ENCODE measurements at regions not wholly inside any gene's neighbourhood (a gene's known extent, or its start where the extent isn't known, plus 50 kb on each side); places are given as distances from the start of the nearest gene placed in this dataset.
"Not testable (repeated sequence)": the region's sequence is repeated elsewhere in the genome, so short reads cannot be mapped to it uniquely, and the experiment has no call there.

DNA sequence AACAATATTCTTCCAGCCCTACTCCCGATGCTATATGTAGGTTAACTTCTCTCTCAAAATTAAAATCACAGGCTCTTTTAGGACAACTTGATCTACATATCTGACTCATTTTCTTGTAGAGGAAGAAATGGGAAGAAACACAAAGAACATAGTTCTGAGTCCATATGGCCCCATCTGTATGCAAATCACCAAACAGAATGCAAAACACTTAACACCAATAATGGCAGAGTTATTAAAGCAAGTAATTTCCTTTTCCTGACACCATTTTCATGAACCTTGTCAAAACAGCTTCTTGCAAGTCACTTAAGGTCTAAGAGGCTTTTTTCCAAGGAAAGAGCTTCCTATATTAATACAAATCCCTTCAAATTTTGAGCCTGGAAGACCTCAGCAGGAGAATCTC, 300.4 kb upstream of the CLEC14A start:
- DNase-seq: no peak

DNA sequence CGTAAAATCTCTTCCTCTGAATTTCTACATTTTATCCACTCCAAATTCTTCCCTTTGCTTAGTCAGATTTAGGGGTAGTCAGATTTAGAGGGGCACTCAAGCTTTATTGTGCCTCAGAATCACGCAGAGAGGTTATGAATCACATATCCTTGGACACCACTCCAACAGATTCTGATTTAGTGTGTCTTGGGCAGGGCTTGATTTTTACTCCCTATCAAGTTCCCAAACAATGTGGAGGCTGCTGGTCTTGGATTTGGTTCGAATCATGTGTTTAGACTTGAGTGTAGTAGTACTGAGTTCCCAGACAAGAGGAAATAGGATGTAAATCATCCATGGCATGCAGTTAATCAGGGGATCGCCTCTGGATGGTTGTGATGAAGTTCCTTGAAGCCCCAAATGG, 298.1 kb upstream of the CLEC14A start:
- DNase-seq: no peak

GRCh38 chr14:38553586-38553985, 297.7 kb upstream of the CLEC14A start:
- DNase-seq: no peak

- no peak for DNase-seq
Measured at GRCh38 chr14:38549564-38549963, 293.7 kb upstream of the CLEC14A start.

DNA sequence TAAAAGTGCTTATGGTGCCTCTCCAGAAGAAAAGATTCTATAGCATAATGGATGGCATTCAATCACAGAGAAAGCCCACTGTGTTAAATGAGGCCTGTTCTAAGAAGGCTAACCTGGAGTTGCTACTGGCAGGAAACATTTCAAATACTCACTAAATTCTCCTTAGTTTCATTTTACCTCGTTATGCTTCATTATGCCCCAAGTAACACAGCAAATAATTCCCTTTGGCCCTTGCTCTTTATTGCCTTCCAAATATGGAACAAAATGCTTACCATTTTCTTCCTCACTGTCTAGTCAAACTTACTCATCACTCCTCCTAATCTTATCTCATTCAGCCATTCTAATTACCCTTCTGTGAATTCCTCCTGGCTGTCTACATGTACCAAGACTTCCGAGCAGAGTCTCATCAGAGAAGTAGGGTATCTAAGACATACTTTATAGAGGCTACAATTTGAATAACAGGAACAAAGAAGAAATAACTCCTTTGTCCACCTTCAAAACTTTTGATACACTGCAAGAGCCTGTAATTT, 292.1 kb upstream of the CLEC14A start:
- DNase-seq: no peak

GRCh38 chr14:38546932-38547551, 291.1 kb upstream of the CLEC14A start:
- DNase-seq: no peak

DNA sequence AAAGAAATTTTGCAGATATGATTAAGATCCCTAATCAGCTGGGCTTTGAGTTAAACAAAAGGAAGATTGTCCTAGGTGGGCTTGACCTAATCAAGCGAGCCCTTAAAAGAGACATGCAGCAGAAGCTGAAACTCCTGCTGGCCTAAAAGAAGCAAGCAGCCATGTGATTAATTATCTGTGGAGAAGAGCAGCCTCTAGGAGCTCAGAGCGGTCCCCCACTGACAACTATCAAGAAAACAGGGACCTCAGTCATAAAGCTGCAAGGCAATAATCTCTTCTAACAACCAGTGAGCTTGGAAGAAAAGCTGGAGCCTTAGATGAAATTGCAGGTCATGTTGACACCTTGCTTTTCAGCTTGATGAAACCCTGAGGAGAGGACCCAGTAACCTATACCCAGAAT, 288.9 kb upstream of the CLEC14A start:
- no peak for DNase-seq

- DNase-seq: not testable (repeated sequence)
Measured at GRCh38 chr14:38543851-38544250, 288.0 kb upstream of the CLEC14A start.

- not testable (repeated sequence) for DNase-seq
Measured at GRCh38 chr14:38538053-38538452, 282.2 kb upstream of the CLEC14A start.

GRCh38 chr14:38536376-38537038, 280.6 kb upstream of the CLEC14A start:
- DNase-seq: no peak

DNA sequence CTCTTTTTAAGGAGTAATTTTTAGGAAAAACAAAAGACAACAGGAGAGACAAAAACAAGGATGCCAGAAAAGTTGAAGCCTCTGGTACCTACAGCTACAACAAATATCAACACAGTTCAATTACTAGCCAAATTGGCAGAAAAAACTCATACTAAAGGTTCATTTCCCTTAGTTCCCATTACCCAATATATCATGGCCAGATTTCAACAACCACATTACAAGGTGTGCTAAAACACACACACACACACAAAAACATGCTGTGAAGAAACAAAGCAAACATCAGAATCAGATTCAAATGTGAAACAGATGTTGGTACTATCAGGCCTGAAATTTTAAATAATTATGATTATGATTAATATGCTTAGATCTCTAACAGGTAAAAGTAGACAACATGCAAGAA, 272.7 kb upstream of the CLEC14A start:
- DNase-seq: no peak

- DNase-seq: no peak
Measured at GRCh38 chr14:38527502-38527878, 271.6 kb upstream of the CLEC14A start.

- no peak for DNase-seq
Measured at GRCh38 chr14:38526826-38527501, 271.1 kb upstream of the CLEC14A start.

DNA sequence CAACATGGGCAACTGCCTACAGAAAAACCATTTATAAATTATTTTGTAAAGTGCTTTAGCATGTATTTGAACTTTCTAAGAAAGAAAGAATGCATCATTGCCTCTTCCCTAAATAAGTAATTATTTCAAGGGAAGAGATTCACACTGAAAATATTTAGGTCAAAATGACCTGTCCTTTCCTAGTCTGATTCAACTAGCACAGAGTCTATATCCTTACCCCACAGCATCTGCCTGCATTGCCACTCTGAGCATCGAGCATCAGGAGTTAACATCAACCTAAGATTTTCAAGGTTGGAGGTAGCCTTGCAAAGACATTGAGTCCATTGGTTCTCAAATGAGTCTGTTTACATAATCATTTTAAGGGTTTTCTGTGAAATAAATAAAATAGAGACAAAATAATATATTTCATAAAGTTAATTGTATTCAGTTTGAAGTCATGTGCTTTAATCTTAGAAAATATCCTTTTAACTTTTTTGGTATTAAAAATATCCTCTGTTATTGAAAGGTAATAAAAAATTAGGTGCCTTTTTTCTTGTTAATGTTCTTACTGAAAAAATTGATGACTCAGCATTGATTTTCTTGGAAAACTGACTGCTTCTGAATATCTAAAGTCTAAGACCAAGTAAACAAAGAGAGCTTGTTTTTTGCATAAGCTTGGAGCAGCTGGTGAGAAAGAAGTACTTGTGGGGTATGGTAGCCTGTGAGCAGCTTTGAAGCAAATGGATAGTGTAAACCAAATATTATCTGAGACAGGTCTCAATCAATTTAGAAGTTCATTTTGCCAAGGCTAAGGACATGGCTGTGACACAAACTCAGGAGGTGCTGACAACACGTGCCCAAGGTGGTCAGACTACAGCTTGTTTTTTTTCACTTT, 269.0 kb upstream of the CLEC14A start:
- DNase-seq: no peak

GRCh38 chr14:38522724-38523123, 266.8 kb upstream of the CLEC14A start:
- DNase-seq: no peak

DNA sequence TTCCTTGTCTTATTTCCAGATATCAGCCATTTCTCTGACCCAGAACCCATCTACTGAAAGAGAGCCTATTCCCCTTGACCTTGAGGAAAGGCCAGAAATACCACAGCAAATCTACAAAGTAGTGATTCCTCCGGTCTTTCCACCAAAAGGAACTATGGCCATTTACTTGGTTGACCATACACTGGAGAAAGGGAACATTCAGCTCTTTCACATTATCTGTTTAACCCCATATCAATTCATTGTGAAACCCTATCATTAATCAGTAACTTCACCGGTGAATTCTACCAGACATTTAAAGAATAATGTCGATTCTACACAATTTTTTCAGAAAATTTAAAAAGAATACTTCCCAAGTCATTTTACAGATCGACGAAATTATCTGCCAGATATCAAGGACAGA, 265.7 kb upstream of the CLEC14A start:
- DNase-seq: no peak

DNA sequence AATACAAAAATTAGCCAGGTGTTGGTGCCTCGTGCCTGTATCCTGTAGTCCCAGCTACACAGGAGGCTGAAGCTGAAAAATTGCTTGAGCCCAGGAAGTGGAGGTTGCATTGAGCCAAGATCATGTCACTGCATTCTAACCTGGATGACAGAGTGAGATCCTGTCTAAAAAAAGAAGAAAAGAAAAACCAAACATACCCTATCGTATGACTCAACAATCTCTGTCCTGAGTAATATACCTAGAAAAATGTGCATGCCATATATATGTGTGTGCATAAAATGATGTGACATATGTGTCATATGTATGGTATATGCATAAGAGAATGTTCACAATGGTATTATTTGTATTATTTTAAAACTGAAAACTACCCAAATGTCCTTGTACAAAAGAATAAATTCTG, 261.5 kb upstream of the CLEC14A start:
- no peak for DNase-seq

DNA sequence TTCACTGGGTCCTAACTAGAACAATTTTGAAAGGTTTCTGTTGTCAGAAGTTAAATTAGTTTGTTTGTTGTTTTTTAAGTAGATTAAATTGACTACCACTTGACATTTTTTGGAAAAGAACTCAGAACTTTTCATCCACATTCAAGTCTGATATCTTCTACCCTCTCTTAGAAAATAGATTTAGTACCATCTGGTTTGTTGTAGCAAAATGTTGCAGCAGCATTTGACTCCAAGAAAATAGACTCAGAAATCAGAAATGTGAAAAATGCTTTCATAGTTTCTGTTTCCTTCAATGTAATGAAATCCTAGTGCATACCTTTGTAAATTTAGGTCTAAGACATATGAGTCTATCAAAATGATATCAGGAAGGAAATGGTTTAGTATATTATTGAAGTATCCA, 256.3 kb upstream of the CLEC14A start:
- no peak for DNase-seq

GRCh38 chr14:38507299-38507698, 251.4 kb upstream of the CLEC14A start:
- no peak for DNase-seq

DNA sequence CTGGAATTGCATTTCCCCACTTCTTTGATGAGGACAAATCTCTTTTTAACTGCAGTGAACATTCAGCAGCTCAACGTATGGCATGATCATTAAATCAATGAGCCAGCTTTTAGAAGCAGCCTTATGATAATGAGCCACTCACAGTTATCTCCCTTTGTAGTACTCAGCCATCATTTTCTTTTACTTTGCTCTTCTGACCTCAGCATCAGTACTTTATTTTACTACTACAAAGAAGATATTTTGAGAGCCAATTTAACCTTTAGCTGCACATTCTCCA, 250.0 kb upstream of the CLEC14A start:
- no peak for DNase-seq

- DNase-seq: no peak
Measured at GRCh38 chr14:38505221-38505972, 249.5 kb upstream of the CLEC14A start.

DNA sequence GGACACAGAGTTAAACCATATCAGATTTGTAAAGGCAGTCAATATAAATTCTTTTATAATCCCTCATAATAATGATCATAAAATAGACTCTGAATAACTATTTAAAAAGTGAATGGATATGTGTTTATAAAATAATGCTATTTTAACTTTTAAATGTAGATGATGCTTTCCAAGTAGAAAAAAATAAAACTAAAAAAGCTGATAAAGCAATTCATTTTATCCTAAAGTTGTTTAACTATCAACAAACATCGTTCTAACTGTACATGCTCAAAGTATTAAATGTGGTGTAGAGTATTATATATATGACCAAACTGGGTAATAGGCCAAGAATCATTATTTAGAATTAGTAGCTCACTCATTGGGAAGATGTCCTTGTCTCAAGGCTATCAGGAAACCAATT, 248.3 kb upstream of the CLEC14A start:
- DNase-seq: no peak

GRCh38 chr14:38502239-38502638, 246.3 kb upstream of the CLEC14A start:
- DNase-seq: no peak
